DND-41 (cell line): ENCODE measurements at regions not wholly inside any gene's neighbourhood (a gene's known extent, or its start where the extent isn't known, plus 50 kb on each side); places are given as distances from the start of the nearest gene placed in this dataset.
A peak's percentile ranks its signal among the peaks of the same experiment; 100 is the strongest.

ENCODE experiments used
- EZH2 ChIP-seq: IDR thresholded peaks from 3 replicates; pipeline ENCODE4 v1.6.1; 2012; ENCODE audit warnings: borderline replicate concordance, low read depth, mild to moderate bottlenecking, moderate library complexity, low read length, inconsistent platforms; ENCODE audit not compliant: severe bottlenecking
- TF ChIP-seq, protein P1 (sequence below): IDR thresholded peaks from 2 replicates; pipeline ENCODE4 v1.5.1; 2012; ENCODE audit warnings: borderline replicate concordance, low read length, moderate library complexity, mild to moderate bottlenecking; ENCODE audit not compliant: poor library complexity, severe bottlenecking; ENCODE audit errors: extremely low read depth

DNA sequence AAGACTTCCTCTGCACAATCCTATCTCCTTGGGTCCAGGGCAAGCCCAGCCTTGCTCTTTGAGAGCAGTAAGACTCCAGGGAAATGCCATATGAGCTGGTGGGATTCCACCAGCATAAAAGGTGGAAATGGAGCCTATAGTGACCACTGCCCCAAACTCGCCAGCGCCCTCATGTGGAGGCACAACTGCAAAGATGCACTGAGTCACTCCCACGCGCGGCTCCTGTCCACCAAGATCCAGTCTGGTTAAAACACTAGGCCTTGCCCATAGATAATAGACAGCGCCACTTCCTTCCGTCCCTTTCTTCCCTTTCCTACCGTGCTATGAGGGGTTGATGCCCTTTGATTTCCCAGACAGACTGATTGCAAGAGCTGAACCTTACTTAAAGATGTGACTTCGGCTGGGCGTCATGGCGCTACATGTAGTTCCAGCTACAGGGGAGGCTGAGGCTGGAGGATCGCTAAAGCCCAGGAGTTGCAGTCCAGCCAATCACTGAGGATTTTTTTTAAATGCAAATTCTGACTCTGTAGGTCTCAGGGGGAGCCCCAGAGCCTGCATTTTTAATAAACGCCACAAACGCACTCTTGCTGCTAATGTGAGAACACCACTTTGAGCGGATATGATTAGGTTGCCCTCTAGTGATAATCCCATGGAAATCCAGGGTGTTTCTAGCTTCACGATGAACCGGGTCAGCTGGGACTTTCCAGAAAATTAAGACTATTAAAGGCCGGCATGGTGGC, 136.5 kb downstream of the EPC1 start:
- TF ChIP-seq, protein P1, sequence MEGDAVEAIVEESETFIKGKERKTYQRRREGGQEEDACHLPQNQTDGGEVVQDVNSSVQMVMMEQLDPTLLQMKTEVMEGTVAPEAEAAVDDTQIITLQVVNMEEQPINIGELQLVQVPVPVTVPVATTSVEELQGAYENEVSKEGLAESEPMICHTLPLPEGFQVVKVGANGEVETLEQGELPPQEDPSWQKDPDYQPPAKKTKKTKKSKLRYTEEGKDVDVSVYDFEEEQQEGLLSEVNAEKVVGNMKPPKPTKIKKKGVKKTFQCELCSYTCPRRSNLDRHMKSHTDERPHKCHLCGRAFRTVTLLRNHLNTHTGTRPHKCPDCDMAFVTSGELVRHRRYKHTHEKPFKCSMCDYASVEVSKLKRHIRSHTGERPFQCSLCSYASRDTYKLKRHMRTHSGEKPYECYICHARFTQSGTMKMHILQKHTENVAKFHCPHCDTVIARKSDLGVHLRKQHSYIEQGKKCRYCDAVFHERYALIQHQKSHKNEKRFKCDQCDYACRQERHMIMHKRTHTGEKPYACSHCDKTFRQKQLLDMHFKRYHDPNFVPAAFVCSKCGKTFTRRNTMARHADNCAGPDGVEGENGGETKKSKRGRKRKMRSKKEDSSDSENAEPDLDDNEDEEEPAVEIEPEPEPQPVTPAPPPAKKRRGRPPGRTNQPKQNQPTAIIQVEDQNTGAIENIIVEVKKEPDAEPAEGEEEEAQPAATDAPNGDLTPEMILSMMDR: peak; percentile 49
- no peak for TF ChIP-seq EZH2
